Inflammatory macrophage (primary cell): ENCODE measurements at regions not wholly inside any gene's neighbourhood (a gene's known extent, or its start where the extent isn't known, plus 50 kb on each side); places are given as distances from the start of the nearest gene placed in this dataset.
"Not testable (repeated sequence)": the region's sequence is repeated elsewhere in the genome, so short reads cannot be mapped to it uniquely, and the experiment has no call there.

Source experiments
- DNase-seq, 2 donors: peaks; one replicate each; pipeline ENCODE4 v3.0.0-alpha.2; 2020 to 2022

GRCh38 chr4:188959424-188959823 is 820.2 kb downstream of the TRIML1 start:
- no peak for DNase-seq

GRCh38 chr4:188960411-188961093 is 821.3 kb downstream of the TRIML1 start:
- no peak for DNase-seq

- DNase-seq = no peak
These were observed 831.9 kb downstream of the TRIML1 start for GRCh38 chr4:188971125-188971524.

GRCh38 chr4:188975271-188975670 is 836.0 kb downstream of the TRIML1 start:
- no peak for DNase-seq

GRCh38 chr4:188976644-188977115 is 837.4 kb downstream of the TRIML1 start:
- no peak for DNase-seq

DNA sequence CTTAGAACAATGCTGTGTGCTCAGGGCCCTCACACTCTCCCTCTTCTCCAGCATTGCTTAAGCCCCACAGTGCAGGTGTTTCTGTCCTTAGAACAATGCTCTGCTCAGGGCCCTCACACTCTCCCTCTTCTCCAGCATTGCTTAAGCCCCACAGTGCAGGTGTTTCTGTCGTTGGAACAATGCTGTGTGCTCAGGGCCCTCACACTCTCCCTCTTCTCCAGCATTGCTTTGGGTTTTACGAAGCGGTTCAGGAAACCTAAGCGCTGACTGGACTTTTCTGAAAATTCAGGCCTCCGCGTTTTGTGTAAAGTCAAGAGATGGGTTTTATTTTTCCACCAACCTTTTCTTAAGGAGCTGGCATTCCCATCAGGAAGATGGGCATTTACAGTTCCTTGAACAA is 838.0 kb downstream of the TRIML1 start:
- not testable (repeated sequence) for DNase-seq

GRCh38 chr4:188984518-188984917 is 845.3 kb downstream of the TRIML1 start:
- DNase-seq = no peak

DNA sequence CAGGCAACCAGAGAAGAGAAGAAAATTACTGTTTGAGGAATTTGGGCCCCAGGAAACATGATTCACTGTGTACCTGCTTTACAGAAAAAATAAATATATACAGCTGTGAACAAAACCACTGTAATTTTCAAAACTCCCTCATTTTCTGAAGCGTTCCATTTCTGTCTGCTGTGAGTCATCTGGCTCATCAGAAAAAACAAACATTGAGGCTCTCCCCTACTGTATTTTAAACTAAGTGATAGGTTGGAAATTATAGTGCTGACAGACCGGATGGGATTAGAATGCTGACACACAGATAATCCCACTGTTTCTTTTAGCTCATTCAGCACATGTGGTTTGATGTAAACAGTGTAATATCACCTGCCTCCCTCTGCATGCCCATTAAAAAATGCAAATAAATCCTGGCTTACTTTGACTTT is 847.0 kb downstream of the TRIML1 start:
- no peak for DNase-seq

DNA sequence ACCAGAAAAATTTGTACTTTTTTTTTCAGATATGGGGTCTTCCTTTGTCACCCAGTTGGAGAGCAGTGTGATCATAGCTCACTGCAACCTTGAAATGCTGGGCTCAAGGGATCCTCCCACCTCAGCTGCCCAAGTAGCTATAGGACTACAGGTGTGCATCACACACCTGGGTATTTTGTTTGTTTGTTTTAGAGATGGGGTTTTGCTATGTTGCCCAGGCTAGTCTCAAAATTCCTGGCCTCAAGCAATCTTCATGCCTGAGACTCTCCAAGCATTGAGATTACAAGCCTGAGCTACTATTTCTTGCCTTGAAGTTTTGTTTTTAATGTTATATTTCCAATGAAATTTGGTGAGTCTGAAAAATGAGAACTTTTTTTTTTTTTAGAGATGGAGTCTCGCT is 847.8 kb downstream of the TRIML1 start:
- no peak for DNase-seq

DNA sequence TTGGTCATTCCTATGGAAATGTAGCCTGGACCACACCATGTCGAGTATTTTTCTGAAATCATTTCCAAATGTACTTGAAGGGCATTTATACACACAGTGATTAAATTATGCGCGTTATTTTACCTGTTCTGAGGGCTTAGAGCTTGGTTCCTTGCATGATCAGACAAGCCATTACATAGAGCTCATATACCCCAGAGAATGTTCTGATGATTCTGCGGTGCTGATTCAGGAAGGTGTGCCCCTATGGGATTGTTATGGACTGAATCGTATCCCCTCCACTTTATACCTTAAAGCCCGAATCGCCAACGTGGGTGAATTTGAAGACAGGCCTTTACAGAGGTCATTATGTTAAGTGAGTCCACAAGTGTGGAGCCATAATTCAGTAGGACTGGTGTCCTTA is 848.9 kb downstream of the TRIML1 start:
- no peak for DNase-seq

GRCh38 chr4:188989371-188989770 is 850.1 kb downstream of the TRIML1 start:
- no peak for DNase-seq

DNA sequence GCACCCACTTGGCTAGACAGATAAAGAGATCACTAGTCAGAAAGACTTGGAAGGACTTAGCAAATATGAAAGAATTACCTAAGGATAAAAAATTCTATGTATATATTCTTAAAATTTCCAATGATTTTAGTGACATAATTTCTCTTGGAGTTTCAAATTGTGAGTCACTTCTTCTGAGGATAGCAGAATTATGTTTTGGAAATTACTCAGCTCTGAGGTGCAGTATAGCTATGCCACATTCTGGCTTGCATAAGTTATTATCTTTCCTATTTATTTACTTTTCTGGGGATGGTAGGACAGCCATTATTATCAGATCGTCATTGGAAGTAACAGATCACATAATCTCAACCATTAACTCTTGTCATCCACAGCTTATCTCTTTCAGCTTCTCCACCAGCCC is 853.5 kb downstream of the TRIML1 start:
- no peak for DNase-seq

DNA sequence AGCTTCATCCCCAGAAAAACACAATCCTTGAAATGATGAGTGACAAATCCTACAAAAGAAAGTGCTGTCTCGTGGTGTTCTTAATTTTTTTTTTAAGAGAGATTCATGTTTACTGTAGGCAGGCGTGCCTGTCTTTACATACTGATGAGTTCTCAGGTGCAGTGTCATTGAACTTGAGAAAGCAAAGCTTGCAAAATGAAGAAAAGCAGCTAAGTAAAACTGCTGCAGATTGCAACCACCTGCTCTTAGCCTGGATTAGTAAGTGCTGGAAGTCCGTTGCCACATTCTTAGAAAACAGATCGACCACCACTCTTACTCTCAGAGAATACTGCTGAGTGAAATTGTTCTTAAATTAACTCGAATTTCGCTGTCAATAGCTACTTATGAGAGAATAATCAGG is 854.6 kb downstream of the TRIML1 start:
- no peak for DNase-seq

DNA sequence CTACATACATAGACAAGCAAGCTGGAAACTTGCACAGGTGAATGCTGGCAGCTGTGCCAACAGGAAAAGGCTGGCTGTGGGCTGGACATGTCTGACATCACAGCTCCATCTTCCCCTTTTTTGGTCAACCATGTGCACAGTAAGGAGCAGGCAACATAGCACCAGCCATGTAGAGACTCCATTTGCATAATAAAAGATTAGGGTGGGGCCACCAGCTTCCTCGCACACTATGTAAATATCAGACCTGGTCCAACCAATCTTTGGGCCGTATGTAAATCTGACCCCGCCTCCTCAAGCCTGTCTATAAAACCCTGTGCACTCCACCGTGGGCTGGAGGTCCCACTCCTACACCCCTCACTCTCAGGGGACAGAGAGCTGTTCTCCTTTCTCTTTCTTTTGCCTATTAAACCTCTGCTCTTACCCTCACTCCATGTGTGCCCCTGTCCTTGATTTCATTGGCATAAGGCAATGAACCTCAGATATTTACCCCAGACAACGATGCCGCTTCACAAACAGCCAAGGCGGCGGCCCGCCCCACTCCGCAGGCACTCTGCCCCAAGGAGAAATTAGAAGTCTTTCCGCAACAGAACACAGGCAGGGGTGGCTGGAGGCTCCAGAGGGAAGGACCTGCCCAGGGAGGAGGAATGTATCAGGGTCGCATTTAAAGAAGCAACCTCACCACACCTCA is 862.2 kb downstream of the TRIML1 start:
- DNase-seq = no peak

DNA sequence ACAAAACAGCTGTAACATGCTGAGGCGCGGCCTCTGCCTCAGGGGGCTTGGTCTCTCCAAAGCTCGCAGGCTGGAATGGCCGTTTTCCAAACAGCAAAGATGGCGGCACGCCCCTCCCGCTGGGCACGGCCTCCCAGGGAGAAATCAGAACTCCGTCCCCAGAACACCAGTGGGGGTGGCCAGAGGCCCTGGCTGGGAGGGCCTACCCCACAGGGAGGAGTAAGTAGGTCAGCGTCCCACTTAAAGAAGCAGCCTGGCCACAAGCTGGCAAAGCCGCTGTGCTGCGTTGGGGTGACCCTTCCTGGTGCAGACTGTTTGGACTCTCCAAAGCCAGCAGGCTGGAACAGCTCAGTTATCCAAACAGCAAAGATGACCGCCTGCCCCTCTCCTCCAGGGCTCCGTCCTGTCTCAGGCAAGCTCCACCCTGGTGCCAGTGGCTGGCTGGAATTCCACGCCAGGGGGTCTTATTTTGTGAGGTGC is 862.8 kb downstream of the TRIML1 start:
- no peak for DNase-seq

- no peak for DNase-seq
These were observed 863.2 kb downstream of the TRIML1 start for GRCh38 chr4:189002475-189002874.

DNA sequence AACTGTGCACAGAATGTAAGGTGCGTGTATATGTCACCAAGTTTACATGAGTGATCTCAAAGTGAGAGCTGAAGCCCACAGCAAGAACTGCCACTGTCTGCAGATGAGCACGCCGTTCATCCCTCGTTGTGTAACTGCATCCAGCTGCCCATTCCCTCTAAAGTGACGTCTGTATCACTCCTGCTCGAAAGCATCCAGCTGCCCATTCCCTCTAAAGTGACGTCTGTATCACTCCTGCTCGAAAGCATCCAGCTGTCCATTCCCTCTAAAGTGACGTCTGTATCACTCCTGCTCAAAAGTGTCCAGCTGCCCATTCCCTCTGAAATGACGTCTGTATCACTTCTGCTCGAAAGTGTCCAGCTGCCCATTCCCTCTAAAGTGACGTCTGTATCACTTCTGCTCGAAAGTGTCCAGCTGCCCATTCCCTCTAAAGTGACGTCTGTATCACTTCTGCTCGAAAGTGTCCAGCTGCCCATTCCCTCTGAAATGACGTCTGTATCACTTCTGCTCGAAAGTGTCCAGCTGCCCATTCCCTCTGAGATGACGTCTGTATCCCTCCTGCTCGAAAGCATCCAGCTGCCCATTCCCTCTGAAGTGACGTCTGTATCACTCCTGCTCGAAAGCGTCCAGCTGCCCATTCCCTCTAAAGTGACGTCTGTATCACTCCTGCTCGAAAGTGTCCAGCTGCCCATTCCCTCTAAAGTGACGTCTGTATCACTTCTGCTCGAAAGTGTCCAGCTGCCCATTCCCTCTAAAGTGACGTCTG is 871.4 kb downstream of the TRIML1 start:
- DNase-seq = not testable (repeated sequence)

DNA sequence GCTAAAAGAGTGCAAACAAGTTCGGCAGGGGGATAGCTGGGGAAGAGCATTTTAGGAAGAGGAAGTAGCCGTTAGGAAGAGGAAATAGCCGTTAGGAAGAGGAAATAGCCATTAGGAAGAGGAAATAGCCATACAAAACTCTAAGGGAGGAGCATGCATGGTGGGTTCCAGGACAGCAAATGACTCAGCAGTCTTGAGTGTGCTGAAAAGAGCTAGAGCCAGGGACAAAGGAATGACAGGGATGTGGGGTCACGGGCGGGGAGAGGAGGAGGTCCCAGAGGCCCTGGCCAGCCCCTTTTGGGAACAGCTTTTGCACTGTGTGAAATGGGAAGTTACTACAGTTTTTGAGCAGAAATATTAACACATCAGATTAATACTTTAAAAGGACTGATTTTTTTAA is 882.6 kb downstream of the TRIML1 start:
- no peak for DNase-seq

GRCh38 chr4:189022440-189023035 is 883.3 kb downstream of the TRIML1 start:
- no peak for DNase-seq

GRCh38 chr4:189029976-189030504 is 890.8 kb downstream of the TRIML1 start:
- no peak for DNase-seq

GRCh38 chr4:189032606-189033338 is 893.5 kb downstream of the TRIML1 start:
- DNase-seq = no peak

GRCh38 chr4:189033801-189034347 is 894.6 kb downstream of the TRIML1 start:
- no peak for DNase-seq
